NCI-H2227 (cell line): ENCODE measurements at regions not wholly inside any gene's neighbourhood (a gene's known extent, or its start where the extent isn't known, plus 50 kb on each side); places are given as distances from the start of the nearest gene placed in this dataset.

Source experiments
- DNase-seq: peaks from one replicate; lab custom pipeline; 2025; ENCODE audit not compliant: unreplicated experiment; lab: John Stamatoyannopoulos, UW

GRCh38 chr1:25026304-25026703 is 96.2 kb upstream of the RUNX3 start:
- no peak for DNase-seq

DNA sequence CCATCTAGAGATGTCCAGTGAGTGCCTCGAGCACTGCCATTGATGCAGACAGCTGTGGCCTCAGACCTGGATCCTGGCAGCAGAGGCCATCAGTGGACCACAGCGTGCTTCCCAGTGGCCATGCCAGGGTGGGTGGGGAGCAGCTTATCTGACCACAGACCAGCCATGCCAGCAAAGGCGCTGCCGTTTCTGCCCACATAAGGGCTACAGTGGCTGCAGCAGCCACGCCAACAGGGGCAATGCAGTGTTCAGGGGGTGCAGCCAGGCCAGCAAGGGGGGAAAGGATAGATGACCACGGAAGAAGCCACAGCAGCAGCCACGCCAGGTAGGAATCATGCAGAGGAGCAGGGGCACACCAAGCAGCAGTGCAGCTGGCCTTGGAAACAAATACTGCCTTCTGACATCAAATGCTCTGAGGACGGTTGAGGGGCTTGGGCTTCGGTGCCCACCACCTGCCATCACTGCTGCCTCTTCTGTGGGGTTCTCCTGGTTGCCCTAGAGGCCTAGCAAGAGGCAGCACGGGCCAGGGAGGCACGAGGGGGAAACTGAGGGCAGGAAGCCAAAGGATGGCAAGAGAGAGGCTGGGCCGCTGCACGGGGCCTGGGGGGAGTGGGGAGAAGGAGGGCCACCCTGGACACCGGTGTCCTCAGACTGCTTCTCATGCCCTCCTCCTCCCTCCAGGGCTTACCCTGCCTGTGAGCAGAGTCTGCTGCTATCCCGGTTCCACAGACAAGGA is 94.7 kb upstream of the RUNX3 start:
- no peak for DNase-seq

DNA sequence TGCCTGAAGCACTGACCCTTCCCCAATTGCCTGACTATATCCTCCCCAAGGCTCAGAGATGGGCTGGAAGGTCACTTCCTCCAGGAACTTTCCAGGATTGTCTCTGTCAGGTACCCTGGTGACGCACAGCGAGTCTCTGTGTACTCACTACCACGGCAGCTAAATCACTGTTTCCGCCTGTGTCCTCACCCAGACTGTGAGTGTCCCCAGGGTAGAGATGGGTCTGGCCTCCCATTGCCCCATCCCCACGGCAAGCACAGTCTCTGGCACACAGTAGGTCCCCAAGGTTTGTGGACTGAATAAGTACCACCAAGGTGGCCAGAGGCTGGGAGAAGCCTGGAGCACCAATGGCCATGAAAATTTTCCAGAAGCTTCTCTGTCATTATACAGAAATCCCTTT is 93.8 kb upstream of the RUNX3 start:
- DNase-seq, result no peak

- no peak for DNase-seq
Measured at GRCh38 chr1:25023190-25023578, 93.1 kb upstream of the RUNX3 start.

GRCh38 chr1:25022361-25023189 is 92.5 kb upstream of the RUNX3 start:
- DNase-seq, result no peak

- no peak for DNase-seq
Measured at GRCh38 chr1:25021591-25022215, 91.6 kb upstream of the RUNX3 start.

DNA sequence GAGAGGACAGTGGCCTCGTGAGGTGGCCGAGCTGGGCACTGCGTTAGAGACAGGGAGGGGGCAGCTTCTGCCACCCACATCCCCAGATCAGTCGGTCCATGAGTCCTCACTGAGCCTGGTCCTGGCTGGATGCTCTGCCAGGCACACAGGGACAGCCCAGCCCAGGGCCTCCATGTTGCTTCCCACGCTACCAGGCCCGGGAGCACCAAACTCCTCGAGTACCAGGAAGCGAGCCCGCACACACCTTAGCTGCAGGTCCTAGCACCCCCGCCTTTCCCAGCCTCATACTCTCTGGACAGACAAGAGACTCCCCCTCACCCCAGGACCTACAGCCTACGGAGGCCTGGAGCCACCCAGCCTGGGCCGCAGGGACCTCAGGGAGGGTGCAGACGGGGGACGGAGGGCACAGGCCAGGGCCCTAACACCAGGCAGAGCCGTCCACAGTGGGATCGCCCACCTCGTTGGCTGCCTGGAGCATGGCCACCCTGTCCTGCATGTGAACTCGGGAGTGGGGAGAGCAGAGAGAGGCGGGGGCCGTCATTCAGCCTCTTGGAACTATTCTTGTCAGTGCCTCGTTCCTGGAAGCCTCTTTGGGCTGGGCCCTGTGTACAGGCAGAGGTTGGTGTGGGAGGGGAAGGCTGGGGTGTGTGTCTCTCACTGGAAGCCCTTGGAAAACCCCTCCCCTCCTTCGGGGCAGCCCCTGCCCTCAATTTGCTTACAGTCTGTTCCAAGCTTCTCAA is 90.9 kb upstream of the RUNX3 start:
- DNase-seq, result no peak

GRCh38 chr1:25020173-25020845 is 90.2 kb upstream of the RUNX3 start:
- no peak for DNase-seq

DNA sequence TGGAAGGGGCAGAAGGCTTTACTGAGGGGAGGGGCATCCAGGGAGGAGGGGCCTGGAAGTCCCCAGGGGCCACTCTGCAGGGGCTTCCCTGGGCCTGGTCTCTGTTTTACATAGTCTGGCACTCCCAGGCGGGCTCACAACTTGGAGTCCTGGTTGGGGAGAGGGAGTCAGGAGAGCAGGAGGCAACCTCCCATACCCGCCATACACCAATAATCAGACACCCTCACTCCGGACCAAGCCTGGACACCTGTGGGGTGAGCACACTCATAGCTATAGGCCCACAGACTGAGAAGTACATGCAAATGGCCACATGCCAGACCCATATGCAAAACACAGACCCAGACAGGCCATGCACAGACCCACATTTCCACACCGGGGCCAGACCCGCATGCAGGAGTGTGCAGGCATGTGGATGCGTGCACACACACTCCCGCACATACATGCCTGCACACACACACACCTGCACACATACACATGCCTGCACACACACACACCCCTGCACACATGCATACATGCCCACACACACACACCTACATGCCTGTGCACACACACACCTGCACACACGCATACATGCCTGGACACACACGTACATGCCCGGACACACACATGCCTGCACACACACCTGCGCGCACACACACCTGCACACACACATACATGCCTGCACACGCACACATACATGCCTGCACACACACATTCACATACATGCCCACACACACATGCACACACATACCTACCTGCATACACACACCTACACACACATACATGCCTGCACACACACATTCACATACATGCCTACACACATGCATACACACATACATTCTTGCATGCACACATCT is 89.5 kb upstream of the RUNX3 start:
- DNase-seq, result no peak

DNA sequence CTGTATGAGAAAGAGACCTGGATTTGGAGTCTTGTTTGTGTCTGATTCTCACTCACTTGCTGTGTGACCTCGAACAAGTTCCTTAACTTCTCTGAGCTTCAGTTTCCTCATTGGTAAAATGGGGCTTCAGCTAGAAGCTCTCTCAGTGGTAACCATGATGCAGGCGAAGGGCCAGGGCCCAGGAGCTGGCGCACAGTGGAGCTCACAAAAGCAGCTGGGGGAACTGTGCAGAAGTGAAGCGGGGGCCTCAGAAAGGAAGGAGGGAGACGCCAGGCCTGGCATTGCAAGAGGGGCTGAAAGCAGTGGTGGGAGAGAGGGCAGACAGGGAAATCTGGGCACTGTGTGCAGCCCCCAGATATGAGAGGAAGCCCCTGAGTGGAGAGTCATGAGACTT is 88.9 kb upstream of the RUNX3 start:
- no peak for DNase-seq

GRCh38 chr1:25018110-25018735 is 88.1 kb upstream of the RUNX3 start:
- no peak for DNase-seq

GRCh38 chr1:25017436-25018109 is 87.5 kb upstream of the RUNX3 start:
- DNase-seq, result no peak

GRCh38 chr1:25012966-25013962 is 83.2 kb upstream of the RUNX3 start:
- no peak for DNase-seq

DNA sequence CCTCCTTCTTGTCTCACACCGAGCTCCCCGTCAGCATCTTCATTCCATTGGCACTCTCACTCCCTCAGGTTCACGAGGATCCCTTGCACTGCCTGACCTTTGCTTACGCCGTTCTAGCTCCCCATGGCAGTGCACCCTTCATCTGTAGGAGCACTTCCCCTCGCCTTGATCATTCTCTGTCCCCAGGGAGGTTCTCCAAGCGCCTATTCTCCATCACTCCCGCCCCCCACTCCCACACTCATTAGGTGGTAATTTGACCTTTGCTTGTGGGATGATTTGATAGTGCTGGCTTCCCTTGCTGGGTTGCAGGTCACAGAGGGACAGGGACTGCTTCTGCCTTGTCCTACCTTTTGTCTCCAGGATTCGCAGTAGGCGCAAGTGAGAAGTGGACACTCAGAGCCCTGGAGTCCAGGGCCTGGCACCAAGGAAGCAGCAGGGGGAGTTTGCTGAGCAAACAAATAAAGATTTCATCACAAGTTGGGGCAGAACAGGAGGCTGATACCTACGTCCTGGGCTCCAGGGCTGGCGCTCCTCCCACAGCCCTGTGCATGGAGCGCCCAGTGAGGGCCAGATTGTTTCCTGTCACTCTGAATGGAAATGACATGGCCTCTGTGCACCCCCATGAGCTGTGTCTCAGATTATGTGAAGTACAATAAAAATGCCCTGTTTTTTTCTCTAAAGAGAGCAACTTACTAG is 82.0 kb upstream of the RUNX3 start:
- DNase-seq, result no peak

GRCh38 chr1:25011275-25011674 is 81.2 kb upstream of the RUNX3 start:
- DNase-seq, result no peak

- no peak for DNase-seq
Measured at GRCh38 chr1:25009671-25010262, 79.7 kb upstream of the RUNX3 start.

DNA sequence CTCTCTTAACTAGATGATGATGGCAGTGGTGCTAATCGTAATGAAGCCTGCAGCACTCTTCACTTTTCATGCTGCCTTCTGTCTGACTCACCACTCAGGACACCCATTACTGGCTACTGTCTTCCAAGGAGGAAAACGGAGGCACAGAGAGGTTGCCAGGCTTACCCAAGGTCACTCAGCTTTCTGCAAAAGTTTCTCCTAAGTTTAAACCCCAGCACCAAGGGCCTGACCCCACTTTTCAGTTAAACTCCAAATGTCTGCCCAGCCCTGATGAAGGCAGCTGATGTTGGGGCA is 78.1 kb upstream of the RUNX3 start:
- no peak for DNase-seq
